ENCODE measurements at regions not wholly inside any gene's neighbourhood (a gene's known extent, or its start where the extent isn't known, plus 50 kb on each side); places are given as distances from the start of the nearest gene placed in this dataset.

GRCh38 chr2:48132271-48132625, 182.2 kb upstream of the FOXN2 start:
- ATAC-seq: no peak
- no peak for DNase-seq (ENCODE audit: low spot score)
- H3K4me3 ChIP-seq (replicated peaks in 1 of 3; ENCODE audit: insufficient read depth in 1 of 3, low read depth in 2 of 3, low read length in 3 of 3): no peak overlapping the region
- H3K9me3 ChIP-seq (ENCODE audit: low read length): no peaks in the 10 kb centered on the region
- no peaks in the 10 kb centered on the region for H3K79me2 ChIP-seq (ENCODE audit: insufficient read depth, low read length)
- no peak overlapping the region for H3K9ac ChIP-seq (ENCODE audit: insufficient read depth, low read depth, low read length)
- TF ChIP-seq ZNF501 (CRISPR knock-in tag; IDR thresholded peaks at IDR 0.05) (no peak), ZNF780A (CRISPR knock-in tag; IDR thresholded peaks at IDR 0.05) (no peak), RBFOX2 (IDR thresholded peaks at IDR 0.05; ENCODE audit: low read depth, low read length) (no peak), HIVEP1 (CRISPR knock-in tag; IDR thresholded peaks at IDR 0.05) (no peak), NCOA2 (CRISPR knock-in tag; IDR thresholded peaks at IDR 0.05) (no peak), KMT2B (CRISPR knock-in tag; IDR thresholded peaks at IDR 0.05) (no peak), SMYD3 (CRISPR knock-in tag; IDR thresholded peaks at IDR 0.05) (no peak), ZNF781 (CRISPR knock-in tag; IDR thresholded peaks at IDR 0.05; ENCODE audit: borderline replicate concordance, not compliant biosample characterization) (no peak), ZNF280B (CRISPR knock-in tag; IDR thresholded peaks at IDR 0.05; ENCODE audit: borderline replicate concordance) (no peak), IKZF1 (IDR thresholded peaks at IDR 0.05) (no peak), SMAD9 (CRISPR knock-in tag; IDR thresholded peaks at IDR 0.05) (no peak)
- 78% methylated on average over 7 of the region's 7 CpGs for WGBS (ENCODE audit: low lambda C conversion rate)
- BruUV-seq (replicated peaks): no TSS peak
- no peak overlapping the region for H3K27ac ChIP-seq (ENCODE audit: extremely low read length, insufficient read depth, low read length)
- intact Hi-C loops (cut with micrococcal nuclease; ENCODE audit: unreplicated experiment): no loop called here
- no peak overlapping the region for H2AFZ ChIP-seq (ENCODE audit: low read length)
- H3K36me3 ChIP-seq (replicated peaks in 1 of 2; ENCODE audit: control insufficient read depth in 1 of 2, insufficient read depth in 2 of 2, low read length in 2 of 2): no peaks in the 10 kb centered on the region
- in situ Hi-C loops (cut with HindIII; ENCODE audit: extremely low pct_ligation_motif_present, low pct_unique_long_range_greater_than_20kb): no loop called here
- no peak overlapping the region for H3K4me2 ChIP-seq (ENCODE audit: low read depth, low read length)
- ChIA-PET POLR2A (no interaction called here), CTCF (ENCODE audit: low intra/inter-chr PET ratio, low total read pairs) (no interaction called here)
- H3K4me1 ChIP-seq (ENCODE audit: insufficient read depth, low read length): no peaks in the 10 kb centered on the region
- FAIRE-seq: no peak
- no peaks in the 10 kb centered on the region for H4K20me1 ChIP-seq (ENCODE audit: insufficient read depth, low read length)
- peaks cover 0 to 11% of the 10 kb centered on the region in 2 experiments; a peak in 2 of 5 replicates for H3K27me3 ChIP-seq (ENCODE audit: control insufficient read depth in 1 of 2, insufficient read depth in 2 of 2, low read length in 2 of 2)
